Endothelial cell of umbilical vein (primary cell): ENCODE measurements at regions not wholly inside any gene's neighbourhood (a gene's known extent, or its start where the extent isn't known, plus 50 kb on each side); places are given as distances from the start of the nearest gene placed in this dataset.

Experiments
- EZH2 ChIP-seq: IDR thresholded peaks from 2 replicates; pipeline ENCODE4 v1.6.1; 2012; ENCODE audit warnings: borderline replicate concordance, low read depth, mild to moderate bottlenecking, moderate library complexity, low read length, inconsistent platforms; ENCODE audit not compliant: severe bottlenecking
- FOS ChIP-seq: IDR thresholded peaks from 2 replicates; pipeline ENCODE4 v1.6.1; 2011; ENCODE audit warnings: mild to moderate bottlenecking, low read length, moderate library complexity, borderline replicate concordance; ENCODE audit not compliant: insufficient read depth
- GATA2 ChIP-seq: IDR thresholded peaks from 2 replicates; pipeline ENCODE4 v1.7.0; 2011; ENCODE audit warnings: low read depth, mild to moderate bottlenecking, moderate library complexity, mixed read lengths, low read length; ENCODE audit not compliant: insufficient read length, insufficient read depth
- JUN ChIP-seq: IDR thresholded peaks from 2 replicates; pipeline ENCODE4 v1.6.1; 2011; ENCODE audit warnings: borderline replicate concordance, low read depth; ENCODE audit not compliant: insufficient read length, insufficient read depth
- MYC ChIP-seq: IDR thresholded peaks from one replicate; pipeline ENCODE4 v1.6.1; 2011; ENCODE audit warnings: mild to moderate bottlenecking, low read depth, low read length
- POLR2A ChIP-seq: IDR thresholded peaks from 2 replicates; pipeline ENCODE4 v1.6.1; 2012; ENCODE audit warnings: low read depth, mild to moderate bottlenecking, control low read depth, low read length
- POLR2AphosphoS5 ChIP-seq: IDR thresholded peaks from 2 replicates; pipeline ENCODE4 v1.6.1; 2012; ENCODE audit warnings: low read depth, mild to moderate bottlenecking, control low read depth, low read length, moderate library complexity; ENCODE audit not compliant: insufficient read depth
- TF ChIP-seq, protein P1 (sequence below): IDR thresholded peaks from 2 replicates; pipeline ENCODE4 v1.6.1; 2011; ENCODE audit not compliant: insufficient read depth, insufficient read length
- TF ChIP-seq, protein P2 (sequence below), 2 donors: IDR thresholded peaks; 1 replicate in 1 of 2; 2 replicates in 1 of 2; pipeline ENCODE4 v1.5.1; 2011; ENCODE audit warnings: low read length in 2 of 2, mild to moderate bottlenecking in 2 of 2, moderate library complexity in 2 of 2, control low read depth in 1 of 2, inconsistent platforms in 1 of 2, low read depth in 1 of 2; ENCODE audit not compliant: insufficient read depth in 1 of 2; ENCODE audit errors: extremely low read depth in 1 of 2

DNA sequence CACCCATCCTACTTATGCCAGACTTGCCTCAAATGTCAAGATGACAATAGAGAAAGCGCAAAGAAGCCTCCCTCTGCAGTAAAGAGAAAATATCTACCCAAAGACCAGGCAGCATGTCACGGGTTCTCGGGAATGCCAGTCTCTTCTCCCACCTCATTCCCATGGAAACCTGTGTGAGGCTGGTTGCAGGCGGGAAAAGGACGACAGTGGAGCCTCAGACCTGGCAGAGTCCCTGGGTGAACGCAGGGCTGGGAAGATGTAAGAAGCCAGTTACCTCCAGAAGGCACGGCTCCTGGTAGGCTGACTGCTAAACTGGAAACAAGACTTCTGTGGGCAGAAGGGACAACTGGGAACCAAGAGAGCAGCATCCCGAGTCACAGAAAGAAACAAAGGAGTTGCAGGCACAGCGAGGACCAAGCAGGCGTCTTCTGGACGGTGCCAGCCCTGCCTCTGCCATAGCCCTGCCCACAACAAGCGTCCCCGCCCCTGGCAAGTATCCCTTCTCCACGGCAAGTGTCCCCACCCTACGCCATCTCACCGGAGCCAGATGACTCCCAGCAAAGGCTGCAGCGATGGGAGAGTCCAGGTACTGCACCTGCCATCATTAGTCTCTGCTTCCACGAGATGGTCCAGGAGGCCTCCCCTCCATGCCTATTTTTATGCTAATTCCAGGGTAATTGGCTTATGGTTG, 440.8 kb upstream of the MYT1L start:
- TF ChIP-seq EZH2 (no peak), POLR2A (no peak), POLR2AphosphoS5 (no peak), MYC (no peak), JUN (no peak), GATA2 (no peak), FOS (no peak)
- TF ChIP-seq, protein P1, sequence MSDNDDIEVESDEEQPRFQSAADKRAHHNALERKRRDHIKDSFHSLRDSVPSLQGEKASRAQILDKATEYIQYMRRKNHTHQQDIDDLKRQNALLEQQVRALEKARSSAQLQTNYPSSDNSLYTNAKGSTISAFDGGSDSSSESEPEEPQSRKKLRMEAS = no peak
- TF ChIP-seq, protein P2, sequence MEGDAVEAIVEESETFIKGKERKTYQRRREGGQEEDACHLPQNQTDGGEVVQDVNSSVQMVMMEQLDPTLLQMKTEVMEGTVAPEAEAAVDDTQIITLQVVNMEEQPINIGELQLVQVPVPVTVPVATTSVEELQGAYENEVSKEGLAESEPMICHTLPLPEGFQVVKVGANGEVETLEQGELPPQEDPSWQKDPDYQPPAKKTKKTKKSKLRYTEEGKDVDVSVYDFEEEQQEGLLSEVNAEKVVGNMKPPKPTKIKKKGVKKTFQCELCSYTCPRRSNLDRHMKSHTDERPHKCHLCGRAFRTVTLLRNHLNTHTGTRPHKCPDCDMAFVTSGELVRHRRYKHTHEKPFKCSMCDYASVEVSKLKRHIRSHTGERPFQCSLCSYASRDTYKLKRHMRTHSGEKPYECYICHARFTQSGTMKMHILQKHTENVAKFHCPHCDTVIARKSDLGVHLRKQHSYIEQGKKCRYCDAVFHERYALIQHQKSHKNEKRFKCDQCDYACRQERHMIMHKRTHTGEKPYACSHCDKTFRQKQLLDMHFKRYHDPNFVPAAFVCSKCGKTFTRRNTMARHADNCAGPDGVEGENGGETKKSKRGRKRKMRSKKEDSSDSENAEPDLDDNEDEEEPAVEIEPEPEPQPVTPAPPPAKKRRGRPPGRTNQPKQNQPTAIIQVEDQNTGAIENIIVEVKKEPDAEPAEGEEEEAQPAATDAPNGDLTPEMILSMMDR (IDR thresholded peaks at IDR 0.05; ENCODE audit: extremely low read depth in 1 of 2, insufficient read depth in 1 of 2, low read depth in 1 of 2, low read length in 2 of 2) = no peak
